Hematopoietic multipotent progenitor cell treated with erythropoietin and hydrocortisone succinate and interleukin-3 and kit ligand, for 4 days (in vitro differentiated cells): ENCODE measurements at regions not wholly inside any gene's neighbourhood (a gene's known extent, or its start where the extent isn't known, plus 50 kb on each side); places are given as distances from the start of the nearest gene placed in this dataset.
"Not testable (repeated sequence)": the region's sequence is repeated elsewhere in the genome, so short reads cannot be mapped to it uniquely, and the experiment has no call there.

Experiments used
- DNase-seq: peaks from one replicate; pipeline ENCODE4 v3.0.0-alpha.2; 2015

GRCh38 chr7:156511426-156511825, 129.1 kb upstream of the RNF32 start:
- no peak for DNase-seq

GRCh38 chr7:156510966-156511365, 129.6 kb upstream of the RNF32 start:
- no peak for DNase-seq

GRCh38 chr7:156509216-156509615, 131.4 kb upstream of the RNF32 start:
- DNase-seq: no peak

GRCh38 chr7:156505876-156506275, 134.7 kb upstream of the RNF32 start:
- DNase-seq: no peak

- DNase-seq: no peak
Measured at GRCh38 chr7:156504687-156505545, 135.7 kb upstream of the RNF32 start.

- no peak for DNase-seq
Measured at GRCh38 chr7:156504006-156504405, 136.6 kb upstream of the RNF32 start.

GRCh38 chr7:156503196-156503595, 137.4 kb upstream of the RNF32 start:
- no peak for DNase-seq

- not testable (repeated sequence) for DNase-seq
Measured at GRCh38 chr7:156501815-156502214, 138.8 kb upstream of the RNF32 start.

GRCh38 chr7:156499247-156499881, 141.2 kb upstream of the RNF32 start:
- DNase-seq: no peak

- no peak for DNase-seq
Measured at GRCh38 chr7:156497776-156498509, 142.6 kb upstream of the RNF32 start.

GRCh38 chr7:156496865-156497264, 143.7 kb upstream of the RNF32 start:
- no peak for DNase-seq

- no peak for DNase-seq
Measured at GRCh38 chr7:156496363-156496769, 144.2 kb upstream of the RNF32 start.

- DNase-seq: no peak
Measured at GRCh38 chr7:156494960-156495359, 145.6 kb upstream of the RNF32 start.

- no peak for DNase-seq
Measured at GRCh38 chr7:156493942-156494341, 146.6 kb upstream of the RNF32 start.

GRCh38 chr7:156492170-156492569, 148.4 kb upstream of the RNF32 start:
- DNase-seq: no peak

- no peak for DNase-seq
Measured at GRCh38 chr7:156491435-156491834, 149.1 kb upstream of the RNF32 start.

GRCh38 chr7:156490021-156490800, 150.4 kb upstream of the RNF32 start:
- no peak for DNase-seq

- no peak for DNase-seq
Measured at GRCh38 chr7:156487811-156488533, 152.6 kb upstream of the RNF32 start.

- DNase-seq: no peak
Measured at GRCh38 chr7:156480671-156481070, 159.9 kb upstream of the RNF32 start.

- peak; percentile 20 for DNase-seq
Measured at GRCh38 chr7:156479596-156479995, 161.0 kb upstream of the RNF32 start.

- DNase-seq: no peak
Measured at GRCh38 chr7:156478486-156478885, 162.1 kb upstream of the RNF32 start.

- DNase-seq: no peak
Measured at GRCh38 chr7:156475666-156476065, 164.9 kb upstream of the RNF32 start.
